Activated CD4-positive, alpha-beta T cell treated with anti-CD3 and anti-CD28 coated beads for 36 hours (primary cell): ENCODE measurements at regions not wholly inside any gene's neighbourhood (a gene's known extent, or its start where the extent isn't known, plus 50 kb on each side); places are given as distances from the start of the nearest gene placed in this dataset.
"Not testable (repeated sequence)": the region's sequence is repeated elsewhere in the genome, so short reads cannot be mapped to it uniquely, and the experiment has no call there.

Experiments
- ATAC-seq: fragments of 200-7000 bp; cut with Tn5 transposase; one replicate; pipeline ENCODE4 v1.10.0; 2021; ENCODE audit warnings: mild to moderate bottlenecking, moderate library complexity
- CTCF ChIA-PET: fragments of 350-600 bp; sonication (Branson Sonifier 250); formaldehyde crosslinking; loops from one replicate; lab custom pipeline; 2021; ENCODE audit warnings: antibody characterized with exemption; lab: Charles Lee
- POLR2A ChIA-PET: fragments of 350-600 bp; sonication (Branson Sonifier 250); formaldehyde crosslinking; loops from one replicate; lab custom pipeline; 2021; ENCODE audit warnings: antibody characterized with exemption, inconsistent platforms; lab: Charles Lee
- DNase-seq: peaks from one replicate; pipeline ENCODE4 v3.0.0-alpha.2; 2020
- H3K27ac Mint-ChIP-seq: one replicate; pipeline ENCODE4 v1.8.0; 2021; ENCODE audit warnings: mixed read lengths
- H3K27me3 Mint-ChIP-seq: one replicate; pipeline ENCODE4 v1.8.0; 2021; ENCODE audit warnings: mixed read lengths
- H3K36me3 Mint-ChIP-seq: one replicate; pipeline ENCODE4 v1.8.0; 2021; ENCODE audit warnings: low read depth, mixed read lengths
- H3K4me1 Mint-ChIP-seq: one replicate; pipeline ENCODE4 v1.8.0; 2021; ENCODE audit warnings: mixed read lengths
- H3K4me3 Mint-ChIP-seq: one replicate; pipeline ENCODE4 v1.8.0; 2021; ENCODE audit warnings: mild to moderate bottlenecking, moderate library complexity, mixed read lengths
- H3K9me3 Mint-ChIP-seq: one replicate; pipeline ENCODE4 v1.8.0; 2021; ENCODE audit warnings: low read depth, mixed read lengths
- intact Hi-C, 2 experiments: fragments of 100-400 bp; cut with DNase I in 1 of 2; cut with micrococcal nuclease in 1 of 2; formaldehyde crosslinking; loops; one replicate each; pipeline versions ENCODE4 v1.14.2 to v1.15.1; 2022 to 2024; cut with DNase I, micrococcal nuclease

DNA sequence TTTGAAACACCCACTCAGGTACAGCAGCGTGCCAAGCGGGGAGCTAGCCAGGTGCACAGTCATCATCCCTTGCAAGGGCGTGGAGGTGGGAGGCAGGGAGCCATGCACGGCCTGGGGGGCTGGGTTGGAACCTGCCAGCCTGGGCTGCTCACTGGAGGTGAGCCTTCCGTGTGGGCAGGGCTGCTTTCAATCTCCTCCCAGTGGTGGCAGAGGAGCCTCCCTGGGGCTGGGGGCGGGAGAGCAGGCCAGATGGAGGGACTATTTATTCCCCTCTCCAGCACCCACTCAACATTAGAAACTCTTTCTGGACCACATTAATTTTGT is 90.3 kb downstream of the KATNIP start:
- intact Hi-C loops, result loop anchor here (5.0 to 10.0 kb wide), 2 partner anchors 225 to 227 kb away; no protein-coding TSS in a partner anchor
- POLR2A ChIA-PET, result no interaction called here
- H3K9me3 Mint-ChIP-seq, result no peaks in the 10 kb centered on the region
- H3K27me3 Mint-ChIP-seq, result no peaks in the 10 kb centered on the region
- peaks cover 4% of the 10 kb centered on the region for H3K36me3 Mint-ChIP-seq
- no peak overlapping the region for H3K4me3 Mint-ChIP-seq
- no peak overlapping the region for H3K27ac Mint-ChIP-seq
- H3K4me1 Mint-ChIP-seq, result no peaks in the 10 kb centered on the region
- no peak for ATAC-seq
- DNase-seq, result no peak
- CTCF ChIA-PET, result interaction anchor here (1.2 to 1.7 kb wide), 3 partner anchors 12 to 431 kb away, joined by 4 to 6 read pairs (median 4); no protein-coding TSS in a partner anchor

DNA sequence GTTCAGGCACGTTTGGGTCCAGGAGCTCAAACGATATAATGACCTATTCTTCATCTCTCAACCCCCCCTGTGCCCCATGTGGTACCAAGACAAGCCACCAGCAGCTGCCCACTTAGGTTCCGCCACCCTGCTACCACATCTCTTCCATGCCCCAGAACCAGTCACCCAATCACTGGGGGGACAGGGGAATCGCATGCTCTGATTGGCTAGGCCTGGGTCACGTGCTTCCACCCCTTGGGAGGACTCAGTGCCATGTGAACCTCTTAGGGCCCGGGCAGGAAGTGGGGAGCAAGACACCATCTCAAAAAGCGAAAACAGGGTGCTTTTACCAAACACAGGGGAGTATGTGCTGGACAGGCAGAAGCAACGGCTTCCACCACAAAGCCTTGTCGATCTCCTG is 91.3 kb downstream of the KATNIP start:
- Mint-ChIP-seq H3K4me3 (no peak overlapping the region), H3K4me1 (no peaks in the 10 kb centered on the region), H3K27ac (no peak overlapping the region), H3K36me3 (peaks cover 4% of the 10 kb centered on the region), H3K27me3 (no peaks in the 10 kb centered on the region), H3K9me3 (no peaks in the 10 kb centered on the region)
- no peak for ATAC-seq
- intact Hi-C loops, result loop anchor here (5.0 to 10.0 kb wide), 2 partner anchors 224 to 226 kb away; no protein-coding TSS in a partner anchor
- ChIA-PET CTCF (no interaction called here), POLR2A (no interaction called here)
- no peak for DNase-seq

DNA sequence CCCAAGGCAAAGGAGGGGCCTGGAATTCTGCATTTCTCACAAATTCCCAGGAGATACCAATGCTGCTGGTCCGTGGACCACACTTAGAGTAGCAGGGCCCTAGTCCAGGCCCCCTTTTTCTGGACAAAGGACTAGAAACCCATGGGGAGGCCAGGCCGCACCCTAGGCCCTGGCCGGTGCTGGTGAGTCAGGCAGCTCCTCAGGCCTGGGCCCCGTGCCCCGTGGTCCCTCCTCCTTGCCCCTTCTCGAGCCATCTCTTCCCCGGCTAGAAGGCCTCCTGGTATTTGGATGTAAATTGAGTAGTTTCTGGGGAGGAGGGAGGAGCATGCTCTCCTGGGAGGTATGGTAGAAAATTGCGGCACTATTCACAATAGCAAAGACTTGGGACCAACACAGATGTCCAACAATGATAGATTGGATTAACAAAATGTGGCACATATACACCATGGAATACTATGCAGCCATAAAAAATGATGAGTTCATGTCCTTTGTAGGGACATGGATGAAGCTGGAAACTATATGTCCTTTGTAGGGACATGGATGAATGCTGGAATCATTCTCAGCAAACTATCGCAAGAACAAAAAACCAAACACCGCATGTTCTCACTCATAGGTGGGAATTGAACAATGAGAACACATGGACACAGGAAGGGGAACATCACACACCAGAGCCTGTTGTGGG is 91.9 kb downstream of the KATNIP start:
- intact Hi-C loops, result loop anchor here (5.0 to 10.0 kb wide), 2 partner anchors 223 to 225 kb away; no protein-coding TSS in a partner anchor
- POLR2A ChIA-PET, DNase-seq, H3K9me3 Mint-ChIP-seq, H3K36me3 Mint-ChIP-seq, ATAC-seq, H3K4me3 Mint-ChIP-seq, H3K27me3 Mint-ChIP-seq, H3K4me1 Mint-ChIP-seq, H3K27ac Mint-ChIP-seq: not testable (repeated sequence)
- CTCF ChIA-PET, result interaction anchor here (1.4 kb wide), 1 partner anchor 10 kb away, joined by 7 read pairs; no protein-coding TSS in a partner anchor

DNA sequence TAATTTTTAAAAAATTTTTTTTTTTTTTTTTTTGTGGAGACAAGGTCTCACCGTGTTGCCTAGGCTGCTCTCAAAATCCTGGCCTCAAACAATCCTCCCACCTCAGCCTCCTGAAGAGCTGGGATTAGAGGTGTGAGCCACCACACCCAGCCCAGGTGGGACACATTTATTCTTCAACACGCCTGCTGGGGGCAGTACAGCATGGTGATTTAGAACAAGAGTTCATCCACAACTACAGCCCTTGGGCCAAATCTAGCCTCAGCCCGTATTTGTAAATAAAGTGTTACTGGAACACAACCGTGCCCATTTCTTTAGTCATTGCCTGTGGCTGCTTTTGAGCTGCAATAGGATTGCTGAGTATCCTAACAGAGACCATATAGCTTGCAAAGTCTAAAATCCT is 92.8 kb downstream of the KATNIP start:
- intact Hi-C loops, result loop anchor here (5.0 to 10.0 kb wide), 2 partner anchors 222 to 225 kb away; no protein-coding TSS in a partner anchor
- no peak for ATAC-seq

DNA sequence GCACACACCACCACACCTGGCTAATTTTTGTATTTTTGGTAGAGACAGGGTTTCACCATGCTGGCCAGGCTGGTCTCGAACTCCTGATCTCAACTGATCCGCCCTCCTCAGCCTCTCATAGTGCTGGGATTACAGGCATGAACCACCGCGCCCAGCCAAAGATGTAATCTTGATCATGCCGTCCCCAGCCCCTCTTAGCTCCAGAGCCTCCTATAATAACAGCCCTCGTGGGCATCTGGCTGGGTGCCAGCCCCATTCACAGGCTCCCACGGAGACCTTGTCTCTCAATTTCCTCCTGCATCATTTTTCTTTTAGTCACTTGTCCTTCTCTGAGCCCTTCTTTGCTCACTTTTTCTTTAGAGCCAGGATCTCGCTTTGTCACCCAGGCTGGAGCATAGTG is 94.2 kb downstream of the KATNIP start:
- H3K4me1 Mint-ChIP-seq, result no peaks in the 10 kb centered on the region
- CTCF ChIA-PET, result no interaction called here
- POLR2A ChIA-PET, result no interaction called here
- no peak overlapping the region for H3K27ac Mint-ChIP-seq
- no peaks in the 10 kb centered on the region for H3K9me3 Mint-ChIP-seq
- no peak overlapping the region for H3K4me3 Mint-ChIP-seq
- H3K36me3 Mint-ChIP-seq, result peaks cover 6% of the 10 kb centered on the region
- intact Hi-C loops, result loop anchor here (5.0 to 10.0 kb wide), 2 partner anchors 221 to 223 kb away; no protein-coding TSS in a partner anchor
- ATAC-seq (no peak), DNase-seq (no peak)
- H3K27me3 Mint-ChIP-seq, result no peaks in the 10 kb centered on the region

More for the DNA sequence above, 92.8 kb downstream of the KATNIP start:
- H3K9me3 Mint-ChIP-seq, result no peaks in the 10 kb centered on the region
- H3K36me3 Mint-ChIP-seq, result peaks cover 4% of the 10 kb centered on the region
- H3K27me3 Mint-ChIP-seq, result no peaks in the 10 kb centered on the region
- no peak overlapping the region for H3K27ac Mint-ChIP-seq
- CTCF ChIA-PET, result interaction anchor here (0.9 to 1.4 kb wide), 2 partner anchors 11 to 60 kb away, joined by 4 to 7 read pairs; no protein-coding TSS in a partner anchor
- POLR2A ChIA-PET, result no interaction called here
- no peak overlapping the region for H3K4me3 Mint-ChIP-seq
- DNase-seq, result peak; percentile 30
- no peaks in the 10 kb centered on the region for H3K4me1 Mint-ChIP-seq

DNA sequence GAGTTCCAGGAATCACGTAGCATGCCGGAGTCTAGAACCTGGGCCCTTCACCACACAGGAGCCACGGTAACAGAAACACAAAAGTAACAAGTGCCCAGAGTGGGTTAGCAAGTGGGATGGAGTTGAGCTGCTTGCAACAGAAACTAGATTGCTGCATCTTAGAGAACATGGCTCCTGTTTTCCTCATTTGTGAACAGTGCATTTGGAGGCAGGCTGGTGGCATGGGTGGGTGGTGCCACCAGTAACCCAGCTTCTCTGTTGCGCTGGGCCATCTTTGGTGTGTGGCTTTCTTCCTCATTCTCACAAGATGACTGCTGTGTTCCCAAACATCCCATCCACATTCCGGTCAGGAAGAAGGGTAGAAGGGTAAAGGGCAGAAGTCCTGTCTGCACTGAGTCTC is 95.5 kb downstream of the KATNIP start:
- Mint-ChIP-seq H3K36me3 (peaks cover 8% of the 10 kb centered on the region), H3K4me3 (no peak overlapping the region), H3K9me3 (no peaks in the 10 kb centered on the region), H3K27me3 (no peaks in the 10 kb centered on the region), H3K27ac (no peak overlapping the region), H3K4me1 (no peaks in the 10 kb centered on the region)
- ATAC-seq (no peak), DNase-seq (no peak)
- intact Hi-C loops, result loop anchor here in 1 of 2 experiments (10.0 kb wide), 1 partner anchor 219 kb away; no protein-coding TSS in a partner anchor
- ChIA-PET CTCF (interaction anchor here (0.7 kb wide), 1 partner anchor 70 kb away, joined by 3 read pairs; no protein-coding TSS in a partner anchor), POLR2A (no interaction called here)

DNA sequence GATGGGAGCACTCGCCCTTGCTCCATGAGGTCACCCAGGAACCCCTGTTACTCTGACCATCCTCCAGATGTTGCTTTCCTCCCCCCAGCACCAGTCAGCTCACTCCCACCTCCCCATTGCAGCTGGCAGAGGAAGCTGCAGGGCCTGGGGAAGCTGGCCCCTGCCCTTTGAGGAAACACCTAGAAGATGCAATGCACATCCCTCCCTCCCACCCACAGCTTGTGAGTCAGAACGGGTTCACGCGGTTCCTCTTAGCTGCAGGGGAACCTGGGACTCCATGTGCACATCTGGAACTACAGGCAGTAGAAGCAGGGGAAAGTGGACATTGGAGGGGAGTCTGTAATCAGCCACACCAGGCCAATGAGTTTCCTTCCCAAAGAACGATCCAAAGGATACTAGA is 96.9 kb downstream of the KATNIP start:
- H3K36me3 Mint-ChIP-seq, result peaks cover 8% of the 10 kb centered on the region
- POLR2A ChIA-PET, result no interaction called here
- H3K4me1 Mint-ChIP-seq, result no peaks in the 10 kb centered on the region
- ATAC-seq (peak; percentile 64), DNase-seq (peak; percentile 29)
- no peak overlapping the region for H3K4me3 Mint-ChIP-seq
- no peaks in the 10 kb centered on the region for H3K27me3 Mint-ChIP-seq
- no peaks in the 10 kb centered on the region for H3K9me3 Mint-ChIP-seq
- CTCF ChIA-PET, result no interaction called here
- intact Hi-C loops, result loop anchor here in 1 of 2 experiments (10.0 kb wide), 1 partner anchor 218 kb away; no protein-coding TSS in a partner anchor
- no peak overlapping the region for H3K27ac Mint-ChIP-seq

DNA sequence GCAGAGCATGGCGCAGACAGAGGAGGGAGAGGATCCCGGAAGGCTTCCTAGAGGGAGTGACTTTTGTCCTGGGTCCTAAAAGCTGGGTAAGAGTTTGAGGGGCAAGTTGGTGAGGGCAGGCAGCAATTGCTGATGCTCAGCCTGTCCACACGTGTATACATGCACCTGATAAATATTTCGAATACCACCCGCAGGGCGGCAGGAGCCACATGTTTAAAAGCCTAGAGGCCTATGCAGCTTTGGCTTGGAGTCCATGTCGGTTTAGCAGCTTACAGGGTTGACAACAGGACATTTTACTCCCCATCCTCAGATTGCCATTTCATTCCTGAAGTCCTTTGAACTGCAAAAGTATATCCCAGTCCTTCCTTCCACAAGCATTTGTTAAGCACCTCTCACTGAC is 99.1 kb downstream of the KATNIP start:
- CTCF ChIA-PET, result no interaction called here

DNA sequence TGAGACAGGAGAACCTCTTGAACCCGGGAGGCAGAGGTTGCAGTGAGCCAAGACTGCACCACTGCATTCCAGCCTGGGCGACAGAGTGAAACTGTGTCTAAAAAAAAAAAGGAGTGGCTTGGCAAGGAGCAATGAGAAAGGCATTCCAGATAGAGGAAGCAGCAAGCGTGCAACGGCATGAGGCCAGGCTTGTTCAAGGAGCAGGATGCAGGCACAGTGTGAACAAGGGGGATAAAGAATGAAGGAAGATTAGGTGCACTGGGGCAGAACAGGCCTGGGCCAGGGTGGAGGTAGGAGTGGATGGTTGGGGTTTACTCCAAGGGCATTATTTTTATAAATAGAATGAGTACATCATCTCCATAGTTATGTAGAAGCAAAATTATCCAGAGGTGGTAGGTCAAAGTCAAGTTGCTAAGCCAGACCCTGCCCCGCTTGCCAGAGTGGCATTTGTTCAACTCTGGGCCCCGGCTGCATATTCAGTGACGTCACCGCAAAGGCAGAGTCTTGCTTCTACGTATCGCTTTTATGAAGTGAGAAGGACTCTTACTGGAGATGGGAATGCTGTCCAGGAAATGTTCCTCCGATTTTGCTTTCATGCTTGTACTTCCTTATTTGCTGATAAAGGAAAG is 100.2 kb downstream of the KATNIP start:
- Mint-ChIP-seq H3K27me3 (no peaks in the 10 kb centered on the region), H3K36me3 (peaks cover 8% of the 10 kb centered on the region), H3K27ac (no peak overlapping the region), H3K9me3 (no peaks in the 10 kb centered on the region), H3K4me3 (no peak overlapping the region), H3K4me1 (no peaks in the 10 kb centered on the region)
- intact Hi-C loops, result no loop called here
- no peak for ATAC-seq
- ChIA-PET CTCF (no interaction called here), POLR2A (no interaction called here)
- DNase-seq, result no peak

More for the DNA sequence above, 99.1 kb downstream of the KATNIP start:
- no peak for ATAC-seq
- POLR2A ChIA-PET, result no interaction called here
- Mint-ChIP-seq H3K36me3 (peaks cover 5% of the 10 kb centered on the region), H3K27me3 (no peaks in the 10 kb centered on the region), H3K27ac (no peak overlapping the region), H3K4me1 (no peaks in the 10 kb centered on the region), H3K9me3 (no peaks in the 10 kb centered on the region), H3K4me3 (no peak overlapping the region)
- intact Hi-C loops, result loop anchor here in 1 of 2 experiments (10.0 kb wide), 1 partner anchor 216 kb away; no protein-coding TSS in a partner anchor
- DNase-seq, result no peak

DNA sequence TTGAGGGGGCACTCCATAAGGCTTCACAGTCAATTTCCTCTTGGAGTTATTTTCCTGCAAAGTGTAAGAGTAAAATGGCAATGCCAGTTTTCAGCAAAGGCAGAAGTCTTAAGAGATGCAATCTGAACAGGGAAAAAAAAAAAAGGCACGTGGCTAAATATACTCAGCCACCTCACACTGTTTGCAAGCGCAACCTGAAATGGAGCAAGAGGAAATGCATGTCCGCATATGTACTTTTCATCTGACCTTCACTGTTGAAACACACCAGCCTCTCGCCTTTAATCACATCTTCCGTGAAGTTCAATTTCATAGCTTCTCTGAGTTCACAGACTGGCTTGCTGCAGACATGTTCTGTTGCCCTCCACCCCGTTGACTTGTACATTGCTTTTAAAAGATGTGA is 101.4 kb downstream of the KATNIP start:
- Mint-ChIP-seq H3K27ac (no peak overlapping the region), H3K4me1 (no peaks in the 10 kb centered on the region), H3K9me3 (no peaks in the 10 kb centered on the region), H3K36me3 (peaks cover 8% of the 10 kb centered on the region), H3K4me3 (no peak overlapping the region), H3K27me3 (no peaks in the 10 kb centered on the region)
- POLR2A ChIA-PET, result no interaction called here
- DNase-seq (no peak), ATAC-seq (no peak)
- intact Hi-C loops, result no loop called here
- CTCF ChIA-PET, result no interaction called here

DNA sequence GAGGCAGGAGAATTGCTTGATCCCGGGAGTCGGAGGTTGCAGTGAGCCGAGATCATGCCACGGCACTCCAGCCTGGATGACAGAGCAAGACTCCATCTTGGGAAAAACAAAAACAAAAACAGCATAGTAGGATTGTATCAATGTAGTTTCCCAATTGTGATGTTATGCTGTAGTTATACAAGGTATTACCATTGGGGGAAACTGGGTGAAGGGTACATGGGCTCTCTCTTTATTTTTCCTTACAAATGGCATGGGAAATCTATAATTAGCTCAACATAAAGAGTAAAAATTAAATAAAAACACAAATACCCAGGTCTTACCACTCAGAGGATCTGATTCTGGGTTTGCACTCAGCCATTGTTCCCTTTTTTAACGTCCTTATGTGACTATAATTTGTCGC is 107.9 kb downstream of the KATNIP start:
- ATAC-seq (no peak), DNase-seq (no peak)
- no peaks in the 10 kb centered on the region for H3K4me1 Mint-ChIP-seq
- peaks cover 9% of the 10 kb centered on the region for H3K36me3 Mint-ChIP-seq
- ChIA-PET CTCF (interaction anchor here (0.6 to 0.8 kb wide), 2 partner anchors 62 to 670 kb away, joined by 3 read pairs; no protein-coding TSS in a partner anchor), POLR2A (no interaction called here)
- no peaks in the 10 kb centered on the region for H3K27me3 Mint-ChIP-seq
- no peak overlapping the region for H3K27ac Mint-ChIP-seq
- H3K9me3 Mint-ChIP-seq, result peaks cover 2% of the 10 kb centered on the region
- intact Hi-C loops, result no loop called here
- no peak overlapping the region for H3K4me3 Mint-ChIP-seq
